ENCODE measurements at regions not wholly inside any gene's neighbourhood (a gene's known extent, or its start where the extent isn't known, plus 50 kb on each side); places are given as distances from the start of the nearest gene placed in this dataset.

- peak in 1 of 5 donors; percentile 39 for DNase-seq
Observed at GRCh38 chr2:204049635-204050034, 113.1 kb downstream of the ICOS start.

DNA sequence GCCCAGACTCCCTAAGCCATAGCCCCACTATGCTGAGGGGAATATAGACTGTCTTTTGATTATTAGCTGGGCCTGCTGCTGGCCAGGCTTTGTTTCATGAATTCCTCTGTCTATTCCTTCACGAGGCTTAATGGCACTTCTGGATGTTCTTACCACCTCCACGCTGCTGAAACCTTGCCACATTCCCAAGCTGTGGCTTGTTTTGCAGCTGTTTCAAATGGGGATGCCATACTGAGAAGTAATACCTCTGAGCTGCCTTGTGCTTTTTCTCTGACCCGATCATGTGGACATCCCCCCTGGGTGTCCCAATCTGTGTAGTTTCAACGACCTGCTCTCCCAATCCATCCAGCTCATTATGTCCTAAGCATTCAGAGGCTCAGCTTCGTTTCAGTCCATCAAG lies 114.1 kb downstream of the ICOS start:
- DNase-seq = no peak

DNA sequence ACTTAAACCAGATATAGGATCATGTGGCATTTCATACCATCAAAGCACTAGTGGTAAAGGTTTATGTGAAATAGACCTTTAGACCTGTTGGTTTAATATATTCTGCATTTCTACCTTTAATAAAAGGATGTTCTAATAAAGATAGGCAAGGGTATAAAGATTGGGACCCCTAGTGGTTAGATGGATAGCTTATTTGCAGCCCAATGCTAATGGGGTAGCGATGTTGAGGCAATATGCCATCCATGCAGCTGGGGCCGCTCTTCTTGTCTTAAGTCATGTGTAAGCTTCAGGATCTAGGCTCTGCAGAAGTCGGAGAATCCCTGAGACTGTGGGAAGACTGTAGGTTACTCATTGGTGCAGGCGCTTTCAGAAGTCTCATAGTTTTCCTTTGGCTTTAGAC lies 114.9 kb downstream of the ICOS start:
- DNase-seq = no peak

GRCh38 chr2:204051984-204052556 lies 115.5 kb downstream of the ICOS start:
- no peak for DNase-seq

GRCh38 chr2:204059016-204059415 lies 122.5 kb downstream of the ICOS start:
- DNase-seq = no peak

- no peak for DNase-seq
Observed at GRCh38 chr2:204060841-204061240, 124.3 kb downstream of the ICOS start.

GRCh38 chr2:204061241-204061640 lies 124.7 kb downstream of the ICOS start:
- DNase-seq = no peak

GRCh38 chr2:204064119-204064518 lies 127.6 kb downstream of the ICOS start:
- no peak for DNase-seq

- DNase-seq = no peak
Observed at GRCh38 chr2:204065566-204065965, 129.0 kb downstream of the ICOS start.

GRCh38 chr2:204066051-204066450 lies 129.5 kb downstream of the ICOS start:
- no peak for DNase-seq

DNA sequence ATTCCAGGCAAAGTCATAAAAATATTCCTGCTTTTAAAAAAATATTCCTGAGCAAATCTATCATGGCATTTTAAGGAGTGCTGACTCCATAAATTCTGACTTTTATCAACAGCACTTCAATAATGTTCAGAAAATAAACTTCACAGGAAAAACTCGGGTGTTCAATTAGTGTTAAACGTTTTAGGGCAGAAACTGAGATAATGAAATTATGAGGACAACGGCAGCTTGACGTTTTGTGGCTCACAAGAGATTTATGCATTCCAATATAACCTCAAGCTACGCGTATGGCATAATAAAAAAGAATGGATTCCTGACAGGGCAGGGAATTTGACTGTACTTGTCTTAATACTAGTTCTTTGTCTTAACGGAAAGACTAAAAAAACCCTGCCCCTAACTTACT lies 133.2 kb downstream of the ICOS start:
- DNase-seq = no peak

GRCh38 chr2:204072443-204073324 lies 136.1 kb downstream of the ICOS start:
- peak; percentile 12 to 64 (median 23) for DNase-seq

GRCh38 chr2:204074456-204074855 lies 137.9 kb downstream of the ICOS start:
- DNase-seq = no peak

DNA sequence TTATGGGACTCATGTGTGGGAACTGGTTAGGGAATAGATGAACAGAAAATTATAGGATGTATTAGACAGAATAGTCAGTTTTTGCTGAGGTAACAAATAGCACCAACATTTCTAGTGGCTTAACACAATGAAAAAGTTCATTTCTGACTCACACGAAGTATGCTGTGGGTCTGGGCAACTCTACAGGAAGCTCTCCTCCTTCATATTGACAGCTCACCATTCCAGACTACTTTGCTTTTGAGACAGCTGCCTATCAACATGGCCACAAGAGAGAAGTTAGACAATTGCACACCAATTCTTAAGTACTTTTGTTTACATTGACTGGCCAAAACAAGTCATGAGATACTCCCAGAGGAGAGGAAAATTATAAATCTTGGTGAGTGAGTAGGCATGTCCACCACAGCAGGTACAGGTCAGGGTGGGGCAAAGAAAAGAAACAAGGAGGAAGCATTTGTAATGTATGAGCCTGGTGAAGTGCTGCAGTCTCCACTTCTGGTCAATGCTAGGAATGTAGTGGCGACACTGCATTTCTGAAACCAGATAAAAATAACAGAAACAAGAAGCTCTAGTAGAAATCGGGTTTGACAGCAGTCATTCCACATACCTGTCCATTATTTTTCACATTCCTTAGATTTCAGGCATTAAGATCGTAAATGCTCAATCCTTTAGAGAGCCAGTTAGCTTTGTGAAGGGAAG lies 141.6 kb downstream of the ICOS start:
- no peak for DNase-seq

DNA sequence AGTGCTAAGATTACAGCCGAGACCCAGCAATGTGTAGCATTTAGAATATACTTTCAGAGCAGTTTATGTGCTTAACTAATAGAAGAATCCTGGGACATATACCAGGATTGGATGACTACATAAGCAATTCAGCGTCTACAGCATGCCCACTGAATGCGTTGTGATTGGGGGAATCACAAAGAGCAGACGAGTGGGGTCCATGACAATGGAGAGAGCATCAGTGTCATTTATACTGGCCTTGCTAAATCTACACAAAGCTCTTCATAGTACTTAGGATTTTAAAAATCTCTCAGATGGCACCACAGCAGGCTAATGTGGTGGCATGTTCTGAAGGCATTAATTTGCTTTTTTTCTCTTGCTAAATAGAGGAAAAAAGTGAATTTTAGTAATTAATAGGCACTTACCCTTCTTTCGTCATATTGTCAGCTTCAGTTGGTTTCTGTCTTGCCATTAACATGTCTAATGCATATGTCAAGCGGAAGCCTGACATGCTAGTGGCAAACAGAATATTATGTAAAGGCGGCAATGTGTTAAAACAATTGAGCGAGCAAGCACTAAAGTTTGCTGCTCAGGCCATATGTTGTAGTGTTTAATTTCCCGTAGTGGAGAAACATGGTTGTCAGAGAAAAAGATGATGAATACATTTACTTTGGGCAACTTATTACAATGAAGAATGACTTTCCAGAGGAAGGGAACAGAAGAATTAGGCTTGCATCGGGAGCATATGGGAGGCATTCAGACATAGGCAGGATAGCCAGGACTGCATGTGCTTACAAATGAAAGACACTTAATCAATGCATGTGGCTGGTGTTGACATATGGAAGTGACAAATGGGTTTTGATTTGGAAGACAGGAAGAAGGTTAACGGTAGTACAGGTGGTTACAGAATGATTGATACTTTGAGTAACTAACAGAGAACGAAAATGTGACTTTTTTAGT lies 145.2 kb downstream of the ICOS start:
- no peak for DNase-seq

GRCh38 chr2:204086167-204086566 lies 149.6 kb downstream of the ICOS start:
- no peak for DNase-seq

DNA sequence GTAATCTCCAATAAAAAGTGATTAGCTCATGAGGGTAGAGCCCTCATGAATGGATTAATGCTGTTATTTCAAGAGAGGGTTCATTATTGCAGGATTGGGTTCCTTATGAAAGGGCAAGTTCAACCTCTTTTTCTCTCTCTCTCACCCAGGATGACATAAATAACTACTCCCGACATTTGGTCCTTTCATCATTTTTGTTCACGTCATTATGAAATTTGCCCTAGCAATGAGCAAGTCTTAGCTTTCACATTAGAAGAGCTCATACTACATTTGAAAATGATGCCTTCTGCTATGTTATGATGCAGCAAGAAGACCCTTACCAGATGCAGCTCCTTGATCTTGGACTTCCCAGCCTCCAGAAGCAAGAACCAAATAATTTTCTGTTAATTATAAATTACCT lies 152.5 kb downstream of the ICOS start:
- no peak for DNase-seq

- no peak for DNase-seq
Observed at GRCh38 chr2:204089574-204089973, 153.0 kb downstream of the ICOS start.

DNA sequence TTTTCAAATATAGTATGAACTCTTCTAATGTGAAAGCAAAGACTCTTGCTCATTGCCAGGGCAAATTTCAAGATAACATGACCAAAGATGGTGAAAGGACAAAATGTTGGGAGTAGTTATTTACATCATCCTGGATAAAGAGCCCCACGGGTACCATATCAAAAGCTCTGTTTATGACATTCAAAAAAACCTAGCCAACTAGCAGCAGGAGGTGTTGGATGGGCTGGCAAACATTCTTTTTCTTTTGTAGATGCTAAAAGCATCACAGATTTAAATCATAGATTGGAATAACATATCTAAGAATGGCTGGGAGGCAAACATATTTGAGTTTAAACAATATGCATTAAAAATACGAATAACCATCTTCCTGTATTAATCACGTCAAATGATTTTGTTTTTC lies 153.5 kb downstream of the ICOS start:
- no peak for DNase-seq

DNA sequence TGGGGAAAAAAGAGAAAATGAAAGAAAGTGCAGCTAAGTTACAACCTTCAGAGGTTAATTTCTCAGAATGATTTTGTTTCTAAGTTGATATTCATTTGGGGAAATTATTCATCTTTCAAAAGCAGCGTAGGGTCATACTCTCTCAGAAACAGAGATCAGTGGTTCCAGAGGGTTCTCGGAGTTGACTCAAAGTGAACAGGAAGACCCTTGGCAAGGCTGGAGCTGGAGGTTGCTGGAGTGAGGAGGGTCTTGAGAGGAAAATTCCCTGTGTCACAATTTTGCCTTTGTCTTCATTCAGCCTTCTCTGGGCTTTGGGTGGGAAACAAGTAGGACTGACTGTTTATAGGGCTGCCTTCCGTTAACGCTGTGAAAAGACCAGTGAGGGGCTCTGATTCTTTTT lies 168.2 kb downstream of the ICOS start:
- peak in 1 of 5 donors; percentile 59 for DNase-seq

DNA sequence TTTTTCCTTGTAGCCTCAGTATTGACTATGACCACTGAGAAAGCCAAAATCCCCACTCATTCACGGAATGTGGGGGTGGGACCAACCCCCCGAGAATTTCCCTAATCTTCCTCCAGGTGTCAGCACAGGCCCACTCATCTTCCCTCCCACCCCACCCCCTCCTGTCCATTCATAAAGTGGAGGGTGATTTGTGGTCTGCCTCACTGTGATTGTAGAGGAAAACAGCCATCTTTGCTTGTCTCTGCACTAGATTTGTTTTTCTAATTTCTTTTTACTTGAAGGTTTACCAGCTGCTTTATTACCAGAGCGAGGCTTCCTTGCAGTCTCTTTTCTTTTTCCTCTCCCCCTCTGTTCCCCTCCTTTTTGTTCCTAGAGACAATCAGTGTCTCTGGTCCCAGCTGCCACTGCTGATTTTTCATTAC lies 171.8 kb downstream of the ICOS start:
- peak in 4 of 5 donors; percentile 22 to 85 (median 32) for DNase-seq

DNA sequence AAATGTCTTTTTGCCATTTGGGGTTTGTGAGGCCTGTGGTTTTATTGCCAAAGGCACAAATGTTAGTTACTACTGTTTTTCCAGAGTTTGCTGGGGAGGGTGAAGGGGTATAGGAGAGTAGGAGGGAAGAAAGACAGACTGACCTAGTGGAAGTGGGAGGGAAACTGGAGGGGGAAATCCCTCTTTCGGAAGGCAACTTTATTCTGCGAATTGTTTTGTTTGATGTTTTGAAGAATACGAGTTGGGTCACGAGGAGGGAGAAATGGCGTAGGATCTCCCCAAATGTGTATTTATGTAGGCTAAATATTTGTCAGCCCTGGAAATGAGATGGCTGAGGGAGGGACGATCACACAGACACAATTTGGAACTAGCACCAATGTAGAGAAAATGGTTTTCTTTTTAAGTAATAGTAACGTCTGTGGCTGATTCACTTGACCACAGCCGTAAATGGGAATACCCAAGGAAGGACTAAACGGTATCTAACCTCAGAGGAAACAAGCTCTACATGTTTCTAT lies 172.3 kb downstream of the ICOS start:
- peak in 1 of 5 donors; percentile 84 for DNase-seq
